Liver (tissue), 3 donors: ENCODE measurements at regions not wholly inside any gene's neighbourhood (a gene's known extent, or its start where the extent isn't known, plus 50 kb on each side); places are given as distances from the start of the nearest gene placed in this dataset.

Experiments
- JUND ChIP-seq, 2 donors: IDR thresholded peaks; 2 replicates each; pipeline ENCODE4 v1.6.1; 2016; ENCODE audit warnings: antibody characterized with exemption in 2 of 2
- MAX ChIP-seq: IDR thresholded peaks from 2 replicates; pipeline ENCODE4 v1.6.1; 2016; ENCODE audit warnings: antibody characterized with exemption
- RAD21 ChIP-seq, 2 donors: IDR thresholded peaks; 2 replicates each; pipeline ENCODE4 v1.6.1; 2016; ENCODE audit warnings: antibody characterized with exemption in 2 of 2, mild to moderate bottlenecking in 2 of 2
- SP1 ChIP-seq: IDR thresholded peaks from 2 replicates; pipeline ENCODE4 v1.6.1; 2018; ENCODE audit warnings: antibody characterized with exemption, mild to moderate bottlenecking
- YY1 ChIP-seq: IDR thresholded peaks from 2 replicates; pipeline ENCODE4 v1.6.1; 2016; ENCODE audit warnings: antibody characterized with exemption, mild to moderate bottlenecking
- TF ChIP-seq, protein P1 (sequence below): fragments of 150-350 bp; IDR thresholded peaks from 2 replicates; pipeline ENCODE4 v1.5.1; 2017; ENCODE audit warnings: improper control_type of control experiment, low read depth, low read length; ENCODE audit not compliant: missing input control
- TF ChIP-seq, protein P2 (sequence below): IDR thresholded peaks from 2 replicates; pipeline ENCODE4 v1.6.1; 2016; ENCODE audit warnings: antibody characterized with exemption, mild to moderate bottlenecking
- donor health status: healthy.
- donor health status: healthy.

DNA sequence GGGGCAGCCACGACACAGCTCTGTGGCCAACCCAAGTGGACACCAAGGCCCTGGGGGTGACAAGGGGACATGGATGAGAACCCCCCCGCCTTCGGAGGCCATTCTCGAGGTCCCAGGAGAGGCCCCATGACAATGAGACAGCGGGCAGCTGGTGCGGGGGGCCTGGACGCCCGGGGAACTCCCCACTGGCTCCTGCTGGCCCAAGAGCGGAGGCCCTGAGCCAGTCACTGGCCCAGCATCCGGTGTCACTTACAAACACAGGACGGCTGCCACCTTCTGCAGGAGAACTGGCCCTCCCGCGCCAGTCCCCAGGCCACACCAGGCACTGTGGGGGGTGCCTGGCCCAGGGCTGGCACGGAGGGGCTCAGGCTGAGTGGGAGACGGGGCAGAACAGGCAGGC lies 51.4 kb downstream of the NCOR2 start:
- TF ChIP-seq, protein P1, sequence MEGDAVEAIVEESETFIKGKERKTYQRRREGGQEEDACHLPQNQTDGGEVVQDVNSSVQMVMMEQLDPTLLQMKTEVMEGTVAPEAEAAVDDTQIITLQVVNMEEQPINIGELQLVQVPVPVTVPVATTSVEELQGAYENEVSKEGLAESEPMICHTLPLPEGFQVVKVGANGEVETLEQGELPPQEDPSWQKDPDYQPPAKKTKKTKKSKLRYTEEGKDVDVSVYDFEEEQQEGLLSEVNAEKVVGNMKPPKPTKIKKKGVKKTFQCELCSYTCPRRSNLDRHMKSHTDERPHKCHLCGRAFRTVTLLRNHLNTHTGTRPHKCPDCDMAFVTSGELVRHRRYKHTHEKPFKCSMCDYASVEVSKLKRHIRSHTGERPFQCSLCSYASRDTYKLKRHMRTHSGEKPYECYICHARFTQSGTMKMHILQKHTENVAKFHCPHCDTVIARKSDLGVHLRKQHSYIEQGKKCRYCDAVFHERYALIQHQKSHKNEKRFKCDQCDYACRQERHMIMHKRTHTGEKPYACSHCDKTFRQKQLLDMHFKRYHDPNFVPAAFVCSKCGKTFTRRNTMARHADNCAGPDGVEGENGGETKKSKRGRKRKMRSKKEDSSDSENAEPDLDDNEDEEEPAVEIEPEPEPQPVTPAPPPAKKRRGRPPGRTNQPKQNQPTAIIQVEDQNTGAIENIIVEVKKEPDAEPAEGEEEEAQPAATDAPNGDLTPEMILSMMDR: no peak
- TF ChIP-seq, protein P2, sequence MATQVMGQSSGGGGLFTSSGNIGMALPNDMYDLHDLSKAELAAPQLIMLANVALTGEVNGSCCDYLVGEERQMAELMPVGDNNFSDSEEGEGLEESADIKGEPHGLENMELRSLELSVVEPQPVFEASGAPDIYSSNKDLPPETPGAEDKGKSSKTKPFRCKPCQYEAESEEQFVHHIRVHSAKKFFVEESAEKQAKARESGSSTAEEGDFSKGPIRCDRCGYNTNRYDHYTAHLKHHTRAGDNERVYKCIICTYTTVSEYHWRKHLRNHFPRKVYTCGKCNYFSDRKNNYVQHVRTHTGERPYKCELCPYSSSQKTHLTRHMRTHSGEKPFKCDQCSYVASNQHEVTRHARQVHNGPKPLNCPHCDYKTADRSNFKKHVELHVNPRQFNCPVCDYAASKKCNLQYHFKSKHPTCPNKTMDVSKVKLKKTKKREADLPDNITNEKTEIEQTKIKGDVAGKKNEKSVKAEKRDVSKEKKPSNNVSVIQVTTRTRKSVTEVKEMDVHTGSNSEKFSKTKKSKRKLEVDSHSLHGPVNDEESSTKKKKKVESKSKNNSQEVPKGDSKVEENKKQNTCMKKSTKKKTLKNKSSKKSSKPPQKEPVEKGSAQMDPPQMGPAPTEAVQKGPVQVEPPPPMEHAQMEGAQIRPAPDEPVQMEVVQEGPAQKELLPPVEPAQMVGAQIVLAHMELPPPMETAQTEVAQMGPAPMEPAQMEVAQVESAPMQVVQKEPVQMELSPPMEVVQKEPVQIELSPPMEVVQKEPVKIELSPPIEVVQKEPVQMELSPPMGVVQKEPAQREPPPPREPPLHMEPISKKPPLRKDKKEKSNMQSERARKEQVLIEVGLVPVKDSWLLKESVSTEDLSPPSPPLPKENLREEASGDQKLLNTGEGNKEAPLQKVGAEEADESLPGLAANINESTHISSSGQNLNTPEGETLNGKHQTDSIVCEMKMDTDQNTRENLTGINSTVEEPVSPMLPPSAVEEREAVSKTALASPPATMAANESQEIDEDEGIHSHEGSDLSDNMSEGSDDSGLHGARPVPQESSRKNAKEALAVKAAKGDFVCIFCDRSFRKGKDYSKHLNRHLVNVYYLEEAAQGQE: no peak
- no peak for TF ChIP-seq SP1
- no peak for TF ChIP-seq YY1
- TF ChIP-seq RAD21 (IDR thresholded peaks at IDR 0.05): no peak
- TF ChIP-seq MAX: no peak
- no peak for TF ChIP-seq JUND (IDR thresholded peaks at IDR 0.05)
